Keratinocyte (primary cell): ENCODE measurements at regions not wholly inside any gene's neighbourhood (a gene's known extent, or its start where the extent isn't known, plus 50 kb on each side); places are given as distances from the start of the nearest gene placed in this dataset.

Source experiments
- DNase-seq: peaks from one replicate; pipeline ENCODE4 v3.0.0-alpha.2; 2011; ENCODE audit warnings: low read depth, missing footprints, low spot score
- FAIRE-seq: peaks from 2 replicates; lab custom pipeline; 2011; peaks lifted over from hg19 to GRCh38; lab: Jason Lieb, UNC
- H2AFZ ChIP-seq: 2 replicates; pipeline ENCODE4 v1.6.0; 2012; ENCODE audit warnings: low read length, control low read depth, inconsistent platforms; ENCODE audit not compliant: control insufficient read depth
- H3K27ac ChIP-seq: 2 replicates; pipeline ENCODE4 v1.5.1; 2011; ENCODE audit warnings: low read length; ENCODE audit not compliant: control insufficient read depth, insufficient read depth
- H3K27me3 ChIP-seq: 3 replicates; pipeline ENCODE4 v1.6.0; 2011; ENCODE audit warnings: low read length; ENCODE audit not compliant: control insufficient read depth, insufficient read depth; ENCODE audit errors: extremely low read depth
- H3K36me3 ChIP-seq, 2 experiments: 2 replicates in 1 of 2; 3 replicates in 1 of 2; pipeline ENCODE4 v1.5.1; 2011; ENCODE audit warnings: low read length in 2 of 2, mild to moderate bottlenecking in 1 of 2; ENCODE audit not compliant: control insufficient read depth in 2 of 2, insufficient read depth in 2 of 2; ENCODE audit errors: extremely low read depth in 1 of 2
- H3K4me1 ChIP-seq: 3 replicates; pipeline ENCODE4 v1.5.1; 2011; ENCODE audit warnings: low read length; ENCODE audit not compliant: control insufficient read depth, insufficient read depth; ENCODE audit errors: extremely low read depth
- H3K4me2 ChIP-seq: 3 replicates; pipeline ENCODE4 v1.6.0; 2011; ENCODE audit warnings: low read depth, low read length; ENCODE audit not compliant: control insufficient read depth, insufficient read depth; ENCODE audit errors: extremely low read depth
- H3K4me3 ChIP-seq, 3 experiments: fragments of 200-600 bp in 1 of 3; sonication (generic) in 1 of 3; 2 replicates in 2 of 3; 3 replicates in 1 of 3; pipeline ENCODE4 v1.5.1; 2011 to 2016; ENCODE audit warnings: low read length in 3 of 3, mild to moderate bottlenecking in 3 of 3, control low read depth in 2 of 3, inconsistent platforms in 1 of 3, low read depth in 1 of 3, mixed read lengths in 1 of 3, mixed run types in 1 of 3, moderate library complexity in 1 of 3; ENCODE audit not compliant: control insufficient read depth in 2 of 3, insufficient read depth in 2 of 3; ENCODE audit errors: extremely low read depth in 1 of 3
- H3K79me2 ChIP-seq: 2 replicates; pipeline ENCODE4 v1.6.0; 2012; ENCODE audit warnings: low read length; ENCODE audit not compliant: control insufficient read depth, insufficient read depth
- H3K9ac ChIP-seq: 3 replicates; pipeline ENCODE4 v1.6.0; 2011; ENCODE audit warnings: low read length; ENCODE audit not compliant: control insufficient read depth, insufficient read depth; ENCODE audit errors: extremely low read depth
- H3K9me1 ChIP-seq: 3 replicates; pipeline ENCODE4 v1.6.0; 2011; ENCODE audit warnings: low read length; ENCODE audit not compliant: control insufficient read depth, insufficient read depth; ENCODE audit errors: extremely low read depth
- H3K9me3 ChIP-seq: 2 replicates; pipeline ENCODE4 v1.5.1; 2012; ENCODE audit warnings: low read depth, low read length; ENCODE audit not compliant: control insufficient read depth
- H4K20me1 ChIP-seq: 3 replicates; pipeline ENCODE4 v1.6.0; 2011; ENCODE audit warnings: low read length; ENCODE audit not compliant: control insufficient read depth, insufficient read depth; ENCODE audit errors: extremely low read depth
- CTCF ChIP-seq, 3 experiments: IDR thresholded peaks in 1 of 3; conservative IDR thresholded peaks in 1 of 3; optimal IDR thresholded peaks in 1 of 3; 2 replicates in 2 of 3; 3 replicates in 1 of 3; pipeline versions ENCODE3 to v1.5.1; 2011; ENCODE audit warnings: low read length in 3 of 3, mild to moderate bottlenecking in 3 of 3, moderate library complexity in 2 of 3, control low read depth in 1 of 3, inconsistent platforms in 1 of 3; ENCODE audit not compliant: insufficient read depth in 2 of 3; ENCODE audit errors: extremely low read depth in 1 of 3
- EZH2 ChIP-seq: IDR thresholded peaks from one replicate; pipeline ENCODE4 v1.6.1; 2012; ENCODE audit warnings: inconsistent platforms, mild to moderate bottlenecking, low read length, moderate library complexity
- dilution Hi-C: fragments of 300-500 bp; cut with MboI; formaldehyde crosslinking; loops from one replicate; pipeline ENCODE4 v1.7.0; 2020; ENCODE audit warnings: low sequenced_read_pairs; ENCODE audit not compliant: extremely low pct_ligation_motif_present

- Histone ChIP-seq H4K20me1 (no peaks in the 10 kb centered on the region), H3K27me3 (no peaks in the 10 kb centered on the region), H3K79me2 (no peaks in the 10 kb centered on the region), H3K4me3 (no peak overlapping the region), H2AFZ (no peak overlapping the region), H3K9ac (no peak overlapping the region), H3K4me1 (peaks cover 10% of the 10 kb centered on the region), H3K4me2 (no peak overlapping the region), H3K36me3 (no peaks in the 10 kb centered on the region), H3K27ac (no peak overlapping the region), H3K9me3 (no peaks in the 10 kb centered on the region), H3K9me1 (peaks cover 2% of the 10 kb centered on the region)
- dilution Hi-C loops, result no loop called here
- FAIRE-seq (no peak), DNase-seq (no peak)
- no peak for TF ChIP-seq EZH2
- no peak for TF ChIP-seq CTCF (optimal IDR thresholded peaks at IDR 0.05 in 1 of 3, IDR thresholded peaks at IDR 0.05 in 1 of 3, conservative IDR thresholded peaks at IDR 0.05 in 1 of 3; ENCODE audit: extremely low read depth in 1 of 3, insufficient read depth in 2 of 3, low read length in 3 of 3)
These were observed 105.7 kb upstream of the GPC1 start for GRCh38 chr2:240329778-240330177.

GRCh38 chr2:240333985-240334384, 101.5 kb upstream of the GPC1 start:
- no peak overlapping the region for H3K27ac ChIP-seq
- no peak overlapping the region for H3K4me3 ChIP-seq
- H3K79me2 ChIP-seq, result no peaks in the 10 kb centered on the region
- no peak overlapping the region for H3K9ac ChIP-seq
- dilution Hi-C loops, result no loop called here
- H3K9me1 ChIP-seq, result no peaks in the 10 kb centered on the region
- no peak overlapping the region for H3K4me2 ChIP-seq
- H4K20me1 ChIP-seq, result no peaks in the 10 kb centered on the region
- no peaks in the 10 kb centered on the region for H3K9me3 ChIP-seq
- TF ChIP-seq CTCF (optimal IDR thresholded peaks at IDR 0.05 in 1 of 3, IDR thresholded peaks at IDR 0.05 in 1 of 3, conservative IDR thresholded peaks at IDR 0.05 in 1 of 3; ENCODE audit: extremely low read depth in 1 of 3, insufficient read depth in 2 of 3, low read length in 3 of 3), result no peak
- FAIRE-seq (no peak), DNase-seq (no peak)
- no peaks in the 10 kb centered on the region for H3K27me3 ChIP-seq
- no peaks in the 10 kb centered on the region for H3K4me1 ChIP-seq
- H3K36me3 ChIP-seq, result no peaks in the 10 kb centered on the region
- H2AFZ ChIP-seq, result no peak overlapping the region
